Choroid plexus epithelial cell (primary cell): ENCODE measurements at regions not wholly inside any gene's neighbourhood (a gene's known extent, or its start where the extent isn't known, plus 50 kb on each side); places are given as distances from the start of the nearest gene placed in this dataset.
A peak's percentile ranks its signal among the peaks of the same experiment; 100 is the strongest.
"Not testable (repeated sequence)": the region's sequence is repeated elsewhere in the genome, so short reads cannot be mapped to it uniquely, and the experiment has no call there.

Experiments
- DNase-seq: peaks from one replicate; pipeline ENCODE4 v3.0.0-alpha.2; 2010; ENCODE audit warnings: low read depth
- H3K4me3 ChIP-seq: 2 replicates; pipeline ENCODE4 v1.5.1; 2011; ENCODE audit warnings: low read depth, mild to moderate bottlenecking, control low read depth, low read length, moderate library complexity
- TF ChIP-seq, protein P1 (sequence below): conservative IDR thresholded peaks from 2 replicates; pipeline ENCODE4 v1.5.1; 2011; ENCODE audit warnings: low read depth, mild to moderate bottlenecking, control low read depth, inconsistent platforms, low read length, moderate library complexity

- TF ChIP-seq, protein P1, sequence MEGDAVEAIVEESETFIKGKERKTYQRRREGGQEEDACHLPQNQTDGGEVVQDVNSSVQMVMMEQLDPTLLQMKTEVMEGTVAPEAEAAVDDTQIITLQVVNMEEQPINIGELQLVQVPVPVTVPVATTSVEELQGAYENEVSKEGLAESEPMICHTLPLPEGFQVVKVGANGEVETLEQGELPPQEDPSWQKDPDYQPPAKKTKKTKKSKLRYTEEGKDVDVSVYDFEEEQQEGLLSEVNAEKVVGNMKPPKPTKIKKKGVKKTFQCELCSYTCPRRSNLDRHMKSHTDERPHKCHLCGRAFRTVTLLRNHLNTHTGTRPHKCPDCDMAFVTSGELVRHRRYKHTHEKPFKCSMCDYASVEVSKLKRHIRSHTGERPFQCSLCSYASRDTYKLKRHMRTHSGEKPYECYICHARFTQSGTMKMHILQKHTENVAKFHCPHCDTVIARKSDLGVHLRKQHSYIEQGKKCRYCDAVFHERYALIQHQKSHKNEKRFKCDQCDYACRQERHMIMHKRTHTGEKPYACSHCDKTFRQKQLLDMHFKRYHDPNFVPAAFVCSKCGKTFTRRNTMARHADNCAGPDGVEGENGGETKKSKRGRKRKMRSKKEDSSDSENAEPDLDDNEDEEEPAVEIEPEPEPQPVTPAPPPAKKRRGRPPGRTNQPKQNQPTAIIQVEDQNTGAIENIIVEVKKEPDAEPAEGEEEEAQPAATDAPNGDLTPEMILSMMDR = no peak
- H3K4me3 ChIP-seq = no peak overlapping the region
- DNase-seq = no peak
Observed at GRCh38 chr2:188785490-188785889, 188.7 kb upstream of the COL3A1 start.

DNA sequence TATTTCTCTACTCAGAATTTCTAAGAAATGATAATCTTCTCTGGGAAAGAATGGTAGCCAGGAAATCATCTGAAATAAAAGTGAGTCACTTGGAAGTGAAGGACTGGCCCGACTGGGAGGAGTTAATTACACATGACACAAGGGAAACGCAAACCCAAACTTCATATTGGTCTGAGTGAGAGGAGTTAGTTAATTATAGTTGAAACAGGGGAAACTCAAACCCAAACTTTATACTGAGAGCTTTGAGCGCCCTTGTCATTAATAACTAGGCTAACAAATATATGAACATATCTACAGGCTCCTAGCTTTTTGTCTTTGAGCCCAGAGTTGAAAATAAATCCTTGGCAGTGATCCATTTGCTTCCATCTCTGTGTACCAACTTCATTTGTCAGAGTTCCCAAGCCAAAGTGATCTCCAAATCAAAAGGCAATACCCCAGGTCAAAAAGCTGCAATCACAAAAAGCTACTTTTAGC is 187.8 kb upstream of the COL3A1 start:
- TF ChIP-seq, protein P1 = no peak
- H3K4me3 ChIP-seq = no peak overlapping the region
- peak; percentile 83 for DNase-seq

GRCh38 chr2:188787021-188787657 is 187.0 kb upstream of the COL3A1 start:
- no peak overlapping the region for H3K4me3 ChIP-seq
- DNase-seq = peak; percentile 95
- TF ChIP-seq, protein P1 = no peak

- DNase-seq = peak; percentile 87
- TF ChIP-seq, protein P1 = no peak
- no peak overlapping the region for H3K4me3 ChIP-seq
Observed at GRCh38 chr2:188787658-188788240, 186.4 kb upstream of the COL3A1 start.

GRCh38 chr2:188788621-188789020 is 185.6 kb upstream of the COL3A1 start:
- peak; percentile 96 for DNase-seq
- H3K4me3 ChIP-seq = no peak overlapping the region

GRCh38 chr2:188789951-188790350 is 184.2 kb upstream of the COL3A1 start:
- TF ChIP-seq, protein P1 = no peak
- no peak overlapping the region for H3K4me3 ChIP-seq
- peak; percentile 62 for DNase-seq

More at GRCh38 chr2:188788621-188789020, 185.6 kb upstream of the COL3A1 start:
- TF ChIP-seq, protein P1 = no peak

GRCh38 chr2:188794453-188794852 is 179.7 kb upstream of the COL3A1 start:
- not testable (repeated sequence) for H3K4me3 ChIP-seq, DNase-seq
